GM10266 (cell line): ENCODE measurements at regions not wholly inside any gene's neighbourhood (a gene's known extent, or its start where the extent isn't known, plus 50 kb on each side); places are given as distances from the start of the nearest gene placed in this dataset.

ENCODE experiments used
- DNase-seq: peaks from one replicate; pipeline ENCODE4 v3.0.0; 2012; ENCODE audit errors: extremely low spot score
- TF ChIP-seq, protein P1 (sequence below): IDR thresholded peaks from 2 replicates; pipeline ENCODE4 v1.5.1; 2012; ENCODE audit warnings: mild to moderate bottlenecking, low read depth; ENCODE audit not compliant: control insufficient read depth, insufficient read depth; ENCODE audit errors: missing control alignments

GRCh38 chr1:72915581-72915980 lies 633.2 kb upstream of the NEGR1 start:
- TF ChIP-seq, protein P1, sequence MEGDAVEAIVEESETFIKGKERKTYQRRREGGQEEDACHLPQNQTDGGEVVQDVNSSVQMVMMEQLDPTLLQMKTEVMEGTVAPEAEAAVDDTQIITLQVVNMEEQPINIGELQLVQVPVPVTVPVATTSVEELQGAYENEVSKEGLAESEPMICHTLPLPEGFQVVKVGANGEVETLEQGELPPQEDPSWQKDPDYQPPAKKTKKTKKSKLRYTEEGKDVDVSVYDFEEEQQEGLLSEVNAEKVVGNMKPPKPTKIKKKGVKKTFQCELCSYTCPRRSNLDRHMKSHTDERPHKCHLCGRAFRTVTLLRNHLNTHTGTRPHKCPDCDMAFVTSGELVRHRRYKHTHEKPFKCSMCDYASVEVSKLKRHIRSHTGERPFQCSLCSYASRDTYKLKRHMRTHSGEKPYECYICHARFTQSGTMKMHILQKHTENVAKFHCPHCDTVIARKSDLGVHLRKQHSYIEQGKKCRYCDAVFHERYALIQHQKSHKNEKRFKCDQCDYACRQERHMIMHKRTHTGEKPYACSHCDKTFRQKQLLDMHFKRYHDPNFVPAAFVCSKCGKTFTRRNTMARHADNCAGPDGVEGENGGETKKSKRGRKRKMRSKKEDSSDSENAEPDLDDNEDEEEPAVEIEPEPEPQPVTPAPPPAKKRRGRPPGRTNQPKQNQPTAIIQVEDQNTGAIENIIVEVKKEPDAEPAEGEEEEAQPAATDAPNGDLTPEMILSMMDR = no peak
- DNase-seq = no peak

GRCh38 chr1:72911656-72912055 lies 629.3 kb upstream of the NEGR1 start:
- no peak for DNase-seq

DNA sequence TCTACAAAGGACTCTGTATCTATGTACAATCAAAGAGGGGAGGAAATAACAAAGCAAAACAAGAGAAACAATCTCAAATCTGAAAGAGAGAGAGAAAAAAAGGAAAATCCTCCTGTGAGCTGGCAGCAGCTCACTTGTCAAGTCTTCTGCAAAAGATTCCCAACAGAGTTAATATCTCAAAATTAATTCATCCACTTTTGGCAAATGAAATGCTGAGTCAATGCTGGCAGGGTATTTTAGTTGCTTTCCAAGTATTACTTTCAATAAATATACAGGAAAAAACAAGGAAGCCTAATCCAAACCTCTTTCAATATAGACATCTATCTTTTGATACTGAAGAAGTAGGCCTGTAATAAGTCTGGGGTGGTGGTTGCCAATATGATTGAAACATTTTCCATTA lies 613.9 kb upstream of the NEGR1 start:
- TF ChIP-seq, protein P1 = no peak
- DNase-seq = no peak

More at GRCh38 chr1:72911656-72912055, 629.3 kb upstream of the NEGR1 start:
- TF ChIP-seq, protein P1 = no peak

- no peak for DNase-seq
- TF ChIP-seq, protein P1 = no peak
Measured at GRCh38 chr1:72892461-72892860, 610.1 kb upstream of the NEGR1 start.

DNA sequence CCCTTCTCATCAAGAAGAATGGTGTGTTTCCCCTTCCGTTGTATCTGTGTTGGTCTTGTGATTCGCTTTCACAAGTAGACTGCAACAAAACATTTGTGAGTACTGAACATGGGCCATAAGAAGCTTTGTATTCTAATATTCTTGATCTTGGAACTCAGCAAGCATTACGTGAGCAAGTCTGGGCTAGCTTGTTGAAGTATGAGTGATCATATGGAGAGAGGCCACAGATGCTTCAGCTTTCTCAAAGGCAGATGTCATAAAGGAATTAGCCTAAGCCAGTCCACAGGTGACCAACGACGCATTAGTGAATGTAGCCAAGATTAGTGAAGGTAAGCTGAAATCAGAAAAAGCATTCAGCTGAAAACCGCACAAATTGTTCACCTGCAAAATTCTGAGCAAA lies 609.6 kb upstream of the NEGR1 start:
- TF ChIP-seq, protein P1 = no peak
- no peak for DNase-seq

- DNase-seq = no peak
- TF ChIP-seq, protein P1 = no peak
Measured at GRCh38 chr1:72885841-72886240, 603.5 kb upstream of the NEGR1 start.

DNA sequence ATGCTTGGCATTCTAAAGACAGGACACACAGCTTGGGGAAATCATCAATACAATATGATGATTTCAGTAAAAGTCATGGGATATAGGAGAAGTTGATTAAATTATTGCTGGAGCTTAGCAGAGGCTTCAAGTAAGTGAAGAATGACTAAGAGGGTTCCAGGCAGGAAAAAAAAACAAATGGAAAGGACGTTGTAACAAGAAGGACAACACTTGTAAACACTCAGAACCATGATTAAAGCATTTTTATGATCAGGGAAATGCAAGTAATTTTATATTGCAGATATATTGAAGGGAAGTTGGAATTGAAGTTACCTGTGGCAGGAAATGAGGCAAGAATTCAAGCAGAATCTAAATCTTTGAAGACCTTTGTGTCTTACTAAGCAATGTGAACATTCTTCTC lies 602.7 kb upstream of the NEGR1 start:
- no peak for DNase-seq
- TF ChIP-seq, protein P1 = no peak
